Spinal cord (tissue), 9 donors: ENCODE measurements at regions not wholly inside any gene's neighbourhood (a gene's known extent, or its start where the extent isn't known, plus 50 kb on each side); places are given as distances from the start of the nearest gene placed in this dataset.

Experiments
- DNase-seq, 6 donors: peaks; one replicate each; pipeline versions ENCODE4 v3.0.0 to v3.0.0-alpha.2; 2013 to 2015; ENCODE audit warnings: low spot score in 6 of 6, low read depth in 4 of 6
- H3K27ac ChIP-seq: one replicate; pipeline ENCODE4 v1.5.1; 2013; ENCODE audit warnings: low read depth, low read length, control low read depth
- H3K27me3 ChIP-seq: one replicate; pipeline ENCODE4 v1.6.1; 2013; ENCODE audit warnings: low read length; ENCODE audit not compliant: control insufficient read depth, insufficient read depth
- H3K36me3 ChIP-seq: one replicate; pipeline ENCODE4 v1.6.1; 2013; ENCODE audit warnings: low read length; ENCODE audit not compliant: control insufficient read depth, insufficient read depth
- H3K4me1 ChIP-seq: one replicate; pipeline ENCODE4 v1.6.1; 2013; ENCODE audit warnings: low read length; ENCODE audit not compliant: control insufficient read depth, insufficient read depth
- H3K4me3 ChIP-seq: one replicate; pipeline ENCODE4 v1.5.1; 2013; ENCODE audit warnings: low read depth, low read length, control low read depth
- H3K9me3 ChIP-seq: one replicate; pipeline ENCODE4 v1.6.1; 2013; ENCODE audit warnings: low read length; ENCODE audit not compliant: control insufficient read depth, insufficient read depth
- WGBS: methylation state at CpG from one replicate; pipeline ENCODE4 v1.1.5; 2013; ENCODE audit warnings: missing lambda C conversion rate; ENCODE audit not compliant: insufficient coverage; 5-methylcytosine and 5-hydroxymethylcytosine counted together
- donor health status: healthy.

DNA sequence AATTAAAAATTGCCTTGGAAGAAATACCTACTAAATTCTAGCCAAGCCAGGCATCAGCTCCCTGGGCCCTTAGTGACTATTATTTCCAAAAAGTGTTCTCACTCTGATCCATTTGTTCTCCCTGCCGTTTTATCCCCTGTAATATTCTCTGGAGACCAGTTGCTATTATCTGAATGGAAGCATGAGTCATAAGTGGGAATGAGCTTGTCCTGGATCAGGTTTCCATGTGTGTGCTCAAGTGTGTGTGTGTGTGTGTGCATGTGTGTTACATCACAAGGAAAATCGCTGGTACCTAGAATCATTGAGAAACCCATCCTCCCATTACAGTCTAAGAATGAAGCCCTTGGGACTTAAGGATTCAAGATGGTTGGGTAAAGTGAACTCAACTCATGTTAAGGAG lies 130.3 kb upstream of the CXCR4 start:
- no peaks in the 10 kb centered on the region for H3K36me3 ChIP-seq
- H3K4me3 ChIP-seq, result no peak overlapping the region
- 80% methylated on average over 1 of the region's 2 CpGs for WGBS
- no peaks in the 10 kb centered on the region for H3K9me3 ChIP-seq
- no peak overlapping the region for H3K27ac ChIP-seq
- H3K27me3 ChIP-seq, result no peaks in the 10 kb centered on the region
- no peak for DNase-seq
- H3K4me1 ChIP-seq, result peaks cover 26% of the 10 kb centered on the region

DNA sequence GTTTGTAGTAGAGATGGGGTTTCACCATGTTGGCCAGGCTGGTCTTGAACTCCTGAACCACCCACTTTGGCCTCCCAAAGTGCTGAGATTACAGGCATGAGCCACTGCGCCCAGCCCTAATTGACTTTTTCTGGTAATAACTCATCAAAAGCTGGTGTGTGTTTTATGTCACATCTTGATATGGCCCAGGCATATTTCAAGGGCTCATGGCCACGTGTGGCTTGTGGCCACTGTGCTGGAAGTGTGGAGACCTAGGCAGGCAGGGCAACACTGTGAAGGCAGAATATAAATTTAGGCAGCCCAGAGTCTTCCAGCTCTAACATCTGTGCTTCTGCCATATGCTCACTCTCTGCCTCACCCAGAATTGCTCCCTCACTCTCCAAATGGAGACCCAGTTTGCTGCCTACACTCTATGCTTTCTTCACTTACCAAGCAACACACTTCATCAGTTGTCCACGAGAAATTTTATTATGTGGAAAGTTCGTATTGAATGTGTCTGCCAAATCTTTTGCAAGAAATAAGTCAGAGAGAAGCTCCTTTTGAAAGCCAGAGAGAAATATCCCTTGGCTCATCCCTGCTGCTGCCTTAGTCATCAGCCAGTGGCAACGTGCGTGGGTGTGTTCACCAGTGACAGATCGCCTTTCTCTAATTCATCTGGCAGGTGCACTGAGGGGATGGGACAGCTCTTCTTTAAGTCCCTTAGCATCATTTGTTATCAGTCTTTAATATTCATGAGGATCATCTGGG lies 129.4 kb upstream of the CXCR4 start:
- 58% methylated on average over 4 of the region's 7 CpGs for WGBS
- Histone ChIP-seq H3K4me3 (no peak overlapping the region), H3K9me3 (no peaks in the 10 kb centered on the region), H3K36me3 (no peaks in the 10 kb centered on the region), H3K27me3 (no peaks in the 10 kb centered on the region), H3K4me1 (peaks cover 26% of the 10 kb centered on the region), H3K27ac (no peak overlapping the region)
- DNase-seq, result no peak

DNA sequence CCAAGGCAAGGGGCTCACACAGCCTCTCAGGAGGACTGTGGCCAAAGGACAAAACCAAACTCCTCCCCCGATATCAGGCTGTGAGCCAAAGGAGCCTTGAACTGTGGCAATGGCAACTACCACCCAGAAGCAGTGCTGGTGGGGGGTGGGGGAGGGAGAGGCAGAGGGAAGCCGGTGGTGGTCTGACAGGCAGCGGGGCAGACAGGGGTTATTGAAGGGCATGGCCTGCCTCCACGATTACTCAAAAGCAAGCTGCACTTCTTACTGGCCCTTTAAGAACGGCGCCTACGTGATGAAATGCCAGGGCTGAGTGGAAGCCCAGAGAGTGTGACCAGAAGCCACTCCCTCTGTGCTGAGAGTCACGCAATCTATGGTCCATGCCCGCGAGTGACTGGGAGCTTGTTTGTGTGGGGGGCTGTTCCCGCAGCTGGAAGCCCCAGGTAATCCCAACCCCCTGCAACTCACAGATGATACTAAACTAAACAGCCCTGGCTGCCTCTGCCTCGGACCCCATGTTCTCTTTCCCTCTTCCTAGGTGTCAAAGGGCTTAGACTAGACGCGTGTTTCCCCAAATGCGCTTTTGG lies 128.2 kb upstream of the CXCR4 start:
- 20% methylated on average over 3 of the region's 15 CpGs for whole genome bisulfite sequencing
- no peak overlapping the region for H3K27ac ChIP-seq
- H3K4me3 ChIP-seq, result no peak overlapping the region
- no peaks in the 10 kb centered on the region for H3K9me3 ChIP-seq
- DNase-seq, result peak in 2 of 6 donors; percentile 42 to 45
- H3K27me3 ChIP-seq, result no peaks in the 10 kb centered on the region
- H3K36me3 ChIP-seq, result no peaks in the 10 kb centered on the region
- H3K4me1 ChIP-seq, result peaks cover 22% of the 10 kb centered on the region

DNA sequence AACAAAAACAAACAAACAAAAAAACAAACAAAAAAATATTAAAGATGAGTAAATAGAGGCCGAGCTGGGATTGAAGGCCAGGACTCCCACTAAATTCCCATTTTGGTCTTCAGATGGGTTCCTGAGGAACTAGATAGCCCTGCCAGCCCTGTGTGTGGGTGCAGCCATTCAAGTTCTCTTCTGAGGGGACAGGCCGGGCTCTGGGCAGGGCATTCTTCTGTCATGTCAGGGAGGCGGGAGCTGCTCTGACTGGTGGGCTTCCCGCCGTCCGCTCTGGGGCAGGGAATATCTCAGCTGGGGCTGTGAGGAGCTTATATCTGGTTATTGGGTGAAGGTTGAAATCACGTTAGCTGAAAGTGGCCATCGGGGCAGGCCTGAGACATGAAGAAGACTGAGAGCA lies 127.3 kb upstream of the CXCR4 start:
- no peaks in the 10 kb centered on the region for H3K36me3 ChIP-seq
- H3K27ac ChIP-seq, result no peak overlapping the region
- H3K27me3 ChIP-seq, result no peaks in the 10 kb centered on the region
- WGBS, result 73% methylated on average over 7 of the region's 8 CpGs
- no peaks in the 10 kb centered on the region for H3K9me3 ChIP-seq
- H3K4me3 ChIP-seq, result no peak overlapping the region
- DNase-seq, result no peak
- peaks cover 22% of the 10 kb centered on the region for H3K4me1 ChIP-seq

DNA sequence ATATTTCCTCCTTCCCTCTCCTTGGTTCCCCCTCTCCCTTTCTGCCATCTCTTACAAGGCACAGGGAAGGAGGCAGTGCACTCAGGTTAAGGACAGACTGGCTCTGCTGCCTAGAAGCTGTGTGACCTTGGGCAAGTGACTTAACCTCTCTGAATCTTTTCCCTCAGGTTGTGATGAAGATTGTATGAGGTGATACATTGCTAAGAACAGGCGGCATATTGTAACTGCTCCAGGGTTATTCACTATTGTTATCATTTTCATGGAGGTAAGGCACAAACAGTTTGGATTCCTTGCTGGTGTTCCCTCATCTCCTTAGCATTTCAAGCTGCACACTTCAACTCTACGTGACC lies 126.6 kb upstream of the CXCR4 start:
- H3K9me3 ChIP-seq, result no peaks in the 10 kb centered on the region
- WGBS, result no CpG with 5 or more reads among the region's 2 CpGs
- H3K4me3 ChIP-seq, result no peak overlapping the region
- H3K27me3 ChIP-seq, result no peaks in the 10 kb centered on the region
- no peak for DNase-seq
- H3K36me3 ChIP-seq, result no peaks in the 10 kb centered on the region
- H3K4me1 ChIP-seq, result peaks cover 22% of the 10 kb centered on the region
- H3K27ac ChIP-seq, result no peak overlapping the region

DNA sequence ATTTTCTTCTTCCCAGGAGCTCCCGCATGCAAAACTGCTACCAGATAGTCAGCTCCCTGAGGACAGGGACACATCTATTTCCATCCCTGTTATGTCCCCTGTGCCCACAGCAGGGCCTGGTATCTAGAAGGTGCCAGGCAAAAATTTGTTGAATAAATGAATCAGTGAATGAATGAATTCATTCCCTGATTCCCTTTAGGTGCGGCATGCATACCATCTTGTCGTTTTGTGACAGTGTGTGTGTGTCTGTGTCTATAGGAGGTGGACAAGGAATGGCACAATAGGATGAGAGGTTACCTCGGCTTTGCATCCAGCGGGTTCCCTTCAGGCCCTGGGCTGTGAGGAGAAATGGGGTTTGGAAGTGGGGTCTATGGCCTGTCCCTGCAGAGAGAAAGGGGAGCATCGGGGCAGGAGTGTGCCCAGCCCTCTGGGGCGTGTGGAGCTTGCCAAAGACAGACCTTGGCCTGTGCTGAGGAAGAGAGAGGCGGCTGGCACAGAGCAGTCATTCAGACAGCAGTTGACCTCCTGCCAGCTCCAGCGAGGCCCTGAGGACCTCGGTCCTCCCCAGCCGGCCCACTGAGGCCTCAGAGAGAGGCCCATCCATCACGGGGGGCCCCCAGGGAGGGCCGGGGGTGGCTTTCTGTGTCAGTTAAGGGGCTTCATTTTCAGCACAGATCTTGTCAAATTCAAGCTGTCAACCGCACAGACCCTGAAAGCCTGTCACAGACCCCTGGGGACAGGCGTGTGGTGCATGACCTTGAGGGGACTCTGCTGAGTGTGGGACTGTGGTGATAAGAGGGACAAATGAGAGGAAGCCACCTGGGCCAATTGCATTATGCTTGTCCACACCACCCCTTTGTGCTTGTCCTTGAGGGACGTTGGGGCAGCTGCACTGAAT lies 125.9 kb upstream of the CXCR4 start:
- Histone ChIP-seq H3K27ac (no peak overlapping the region), H3K27me3 (no peaks in the 10 kb centered on the region), H3K4me3 (no peak overlapping the region), H3K4me1 (peaks cover 22% of the 10 kb centered on the region), H3K9me3 (no peaks in the 10 kb centered on the region), H3K36me3 (no peaks in the 10 kb centered on the region)
- peak in 3 of 6 donors; percentile 28 to 72 (median 42) for DNase-seq
- WGBS, result 54% methylated on average over 16 of the region's 16 CpGs

DNA sequence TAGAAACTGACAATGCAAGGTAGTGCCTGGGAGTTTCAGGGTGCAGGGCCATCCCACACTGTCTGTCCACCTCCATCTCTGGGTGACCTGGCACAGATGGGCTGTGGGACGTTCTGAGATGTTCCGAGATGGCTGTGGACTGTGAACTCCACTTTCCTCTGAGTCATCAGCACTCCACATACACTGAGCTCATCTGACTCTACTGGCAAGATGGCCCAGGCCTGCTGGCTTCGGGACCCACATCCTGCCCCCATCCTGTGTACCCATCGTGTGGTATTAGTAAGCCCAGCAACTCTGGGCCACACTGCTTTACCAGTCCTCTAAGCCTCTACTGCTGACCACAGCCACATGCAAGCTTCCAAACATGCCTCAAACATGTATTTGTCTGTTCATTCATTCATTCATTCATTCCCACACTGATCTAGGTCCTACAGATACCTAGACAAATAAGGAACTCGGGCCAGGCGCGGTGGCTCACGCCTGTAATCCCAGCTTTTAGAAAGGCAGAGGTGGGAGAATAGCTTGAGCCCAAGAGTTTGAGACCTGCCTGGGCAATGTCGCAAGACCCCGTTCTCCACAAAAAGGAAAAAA lies 124.8 kb upstream of the CXCR4 start:
- H3K27ac ChIP-seq, result no peak overlapping the region
- no peaks in the 10 kb centered on the region for H3K9me3 ChIP-seq
- peaks cover 22% of the 10 kb centered on the region for H3K4me1 ChIP-seq
- no peak overlapping the region for H3K4me3 ChIP-seq
- WGBS, result 93% methylated on average over 4 of the region's 10 CpGs
- DNase-seq, result no peak
- H3K27me3 ChIP-seq, result no peaks in the 10 kb centered on the region
- no peaks in the 10 kb centered on the region for H3K36me3 ChIP-seq

DNA sequence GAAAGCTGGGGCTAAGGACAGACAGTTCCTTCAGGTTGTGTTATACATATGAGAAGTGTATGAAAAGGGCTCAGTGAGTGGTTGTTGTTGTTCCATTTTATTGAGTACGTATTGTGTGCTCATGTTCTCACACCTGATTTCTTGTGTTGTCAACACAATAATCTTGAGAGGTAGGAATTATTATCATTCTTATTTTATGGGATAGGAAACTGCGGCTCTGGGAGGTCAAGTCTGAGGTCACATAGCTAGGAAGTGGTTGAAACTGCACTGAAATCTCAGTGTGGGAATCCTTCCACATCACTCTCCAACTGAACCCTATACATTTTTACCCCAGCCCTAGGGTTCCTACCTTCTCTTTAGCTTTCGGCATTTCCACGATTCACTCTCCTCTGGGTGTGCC lies 124.2 kb upstream of the CXCR4 start:
- no peaks in the 10 kb centered on the region for H3K9me3 ChIP-seq
- 92% methylated on average over 2 of the region's 4 CpGs for WGBS

DNA sequence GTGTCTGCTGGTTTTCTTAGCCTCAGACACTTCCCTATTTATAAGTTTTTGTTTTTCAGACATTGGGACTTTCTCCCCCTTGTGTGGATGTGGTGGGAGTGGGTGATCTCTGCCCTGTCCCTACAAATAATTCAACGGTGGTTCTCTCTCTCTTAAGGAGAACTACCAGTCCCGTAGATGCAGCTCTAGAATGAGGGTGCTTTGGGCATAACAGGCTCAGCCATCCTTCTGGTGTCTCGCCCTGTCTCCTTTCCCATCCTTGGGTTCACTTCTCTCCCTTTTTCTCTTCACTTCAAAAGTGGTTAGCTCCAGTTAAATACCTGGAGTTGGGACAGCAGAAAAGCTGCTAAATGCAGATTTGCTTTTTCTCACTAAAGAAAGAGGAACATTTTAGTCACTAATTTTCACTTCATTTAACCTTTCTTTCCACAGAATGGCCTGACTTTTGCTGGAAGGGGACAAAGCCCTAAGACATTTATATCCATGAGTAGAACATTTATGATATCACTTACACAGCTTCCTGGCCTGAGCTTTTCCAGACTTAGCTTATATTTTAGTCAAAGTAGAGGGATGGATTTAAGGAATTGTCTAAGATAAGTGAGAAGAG lies 121.2 kb upstream of the CXCR4 start:
- no peaks in the 10 kb centered on the region for H3K9me3 ChIP-seq
- no peak for DNase-seq
- peaks cover 5% of the 10 kb centered on the region for H3K4me1 ChIP-seq
- H3K36me3 ChIP-seq, result no peaks in the 10 kb centered on the region
- WGBS, result 100% methylated on average over 2 of the region's 3 CpGs
- no peak overlapping the region for H3K4me3 ChIP-seq
- no peaks in the 10 kb centered on the region for H3K27me3 ChIP-seq
- no peak overlapping the region for H3K27ac ChIP-seq

More for the DNA sequence above, 124.2 kb upstream of the CXCR4 start:
- no peaks in the 10 kb centered on the region for H3K27me3 ChIP-seq
- no peak overlapping the region for H3K4me3 ChIP-seq
- no peaks in the 10 kb centered on the region for H3K36me3 ChIP-seq
- no peak overlapping the region for H3K27ac ChIP-seq
- no peak for DNase-seq
- peaks cover 22% of the 10 kb centered on the region for H3K4me1 ChIP-seq
